Colonic mucosa (tissue), 4 donors: ENCODE measurements at regions not wholly inside any gene's neighbourhood (a gene's known extent, or its start where the extent isn't known, plus 50 kb on each side); places are given as distances from the start of the nearest gene placed in this dataset.

Source experiments
- DNase-seq: peaks from one replicate; pipeline ENCODE4 v3.0.0-alpha.2; 2020
- H3K27ac ChIP-seq: fragments of 200-600 bp; one replicate; pipeline ENCODE4 v1.8.0; 2021
- H3K27me3 ChIP-seq: fragments of 200-600 bp; one replicate; pipeline ENCODE4 v1.8.0; 2021
- H3K36me3 ChIP-seq: fragments of 200-600 bp; one replicate; pipeline ENCODE4 v1.8.0; 2021
- H3K4me1 ChIP-seq: fragments of 200-600 bp; one replicate; pipeline ENCODE4 v1.8.0; 2021; ENCODE audit warnings: mild to moderate bottlenecking
- H3K4me3 ChIP-seq: fragments of 200-600 bp; one replicate; pipeline ENCODE4 v1.8.0; 2021
- H3K9ac ChIP-seq, 2 donors: one replicate each; pipeline ENCODE4 v1.7.0; 2013; ENCODE audit warnings: control low read depth in 2 of 2, low read depth in 2 of 2, low read length in 2 of 2
- H3K9me3 ChIP-seq: fragments of 200-600 bp; one replicate; pipeline ENCODE4 v1.8.0; 2021
- CTCF ChIP-seq: fragments of 200-600 bp; IDR thresholded peaks from one replicate; pipeline ENCODE4 v1.8.0; 2022; ENCODE audit warnings: antibody characterized with exemption, mild to moderate bottlenecking
- intact Hi-C: fragments of 100-400 bp; cut with DNase I; formaldehyde crosslinking; loops from one replicate; pipeline ENCODE4 v1.14.1; 2022
- donor health status: healthy.
- donor health status: DM: no; HTN: no; CAD: no.
- donor health status: DM: no; HTN: no; CAD: no.

- intact Hi-C loops: no loop called here
- Histone ChIP-seq H3K9me3 (no peaks in the 10 kb centered on the region), H3K27ac (no peak overlapping the region), H3K36me3 (no peaks in the 10 kb centered on the region), H3K27me3 (no peaks in the 10 kb centered on the region), H3K4me1 (no peaks in the 10 kb centered on the region), H3K4me3 (no peak overlapping the region), H3K9ac (no peak overlapping the region)
- TF ChIP-seq CTCF: no peak
- DNase-seq: no peak
Observed at GRCh38 chr22:47544696-47545095, 782.2 kb downstream of the TBC1D22A start.

- intact Hi-C loops: no loop called here
- Histone ChIP-seq H3K36me3 (no peaks in the 10 kb centered on the region), H3K27ac (no peak overlapping the region), H3K9ac (no peak overlapping the region), H3K9me3 (no peaks in the 10 kb centered on the region), H3K4me3 (no peak overlapping the region), H3K4me1 (no peaks in the 10 kb centered on the region), H3K27me3 (no peaks in the 10 kb centered on the region)
- DNase-seq: no peak
- TF ChIP-seq CTCF: no peak
Observed at GRCh38 chr22:47543447-47543846, 781.0 kb downstream of the TBC1D22A start.

- Histone ChIP-seq H3K27ac (no peak overlapping the region), H3K36me3 (no peaks in the 10 kb centered on the region), H3K27me3 (no peaks in the 10 kb centered on the region), H3K9ac (no peak overlapping the region), H3K4me1 (no peaks in the 10 kb centered on the region), H3K9me3 (no peaks in the 10 kb centered on the region), H3K4me3 (no peak overlapping the region)
- no peak for TF ChIP-seq CTCF
- DNase-seq: no peak
- intact Hi-C loops: no loop called here
Observed at GRCh38 chr22:47540011-47540410, 777.6 kb downstream of the TBC1D22A start.

GRCh38 chr22:47539374-47539773 lies 776.9 kb downstream of the TBC1D22A start:
- Histone ChIP-seq H3K27ac (no peak overlapping the region), H3K4me1 (no peaks in the 10 kb centered on the region), H3K36me3 (no peaks in the 10 kb centered on the region), H3K27me3 (no peaks in the 10 kb centered on the region), H3K4me3 (no peak overlapping the region), H3K9me3 (no peaks in the 10 kb centered on the region), H3K9ac (no peak overlapping the region)
- TF ChIP-seq CTCF: no peak
- intact Hi-C loops: no loop called here
- no peak for DNase-seq

GRCh38 chr22:47535681-47536080 lies 773.2 kb downstream of the TBC1D22A start:
- no peaks in the 10 kb centered on the region for H3K4me1 ChIP-seq
- no peaks in the 10 kb centered on the region for H3K9me3 ChIP-seq
- intact Hi-C loops: no loop called here
- no peaks in the 10 kb centered on the region for H3K36me3 ChIP-seq
- H3K27me3 ChIP-seq: no peaks in the 10 kb centered on the region
- H3K9ac ChIP-seq: no peak overlapping the region
- no peak for TF ChIP-seq CTCF
- no peak overlapping the region for H3K27ac ChIP-seq
- H3K4me3 ChIP-seq: no peak overlapping the region
- no peak for DNase-seq

GRCh38 chr22:47534804-47535410 lies 772.5 kb downstream of the TBC1D22A start:
- no peak for DNase-seq
- Histone ChIP-seq H3K9ac (no peak overlapping the region), H3K4me1 (no peaks in the 10 kb centered on the region), H3K36me3 (no peaks in the 10 kb centered on the region), H3K9me3 (no peaks in the 10 kb centered on the region), H3K4me3 (no peak overlapping the region), H3K27me3 (no peaks in the 10 kb centered on the region), H3K27ac (no peak overlapping the region)
- TF ChIP-seq CTCF: no peak
- intact Hi-C loops: no loop called here
